Tibial artery (tissue), 4 donors: ENCODE measurements at regions not wholly inside any gene's neighbourhood (a gene's known extent, or its start where the extent isn't known, plus 50 kb on each side); places are given as distances from the start of the nearest gene placed in this dataset.

Experiments used
- DNase-seq, 2 donors: peaks; one replicate each; pipeline ENCODE4 v3.0.0-alpha.2; 2019
- H3K27ac ChIP-seq, 2 donors: fragments of 200-600 bp; sonication (generic) in 1 of 2; 1 replicate in 1 of 2; 2 replicates in 1 of 2; pipeline ENCODE4 v1.5.1; 2018 to 2019; ENCODE audit warnings: mild to moderate bottlenecking in 1 of 2
- H3K27me3 ChIP-seq, 2 donors: fragments of 200-600 bp; sonication (generic) in 1 of 2; one replicate each; pipeline versions ENCODE4 v1.5.1 to v1.6.0; 2016 to 2019
- H3K36me3 ChIP-seq, 3 donors: fragments of 200-600 bp; sonication (generic) in 2 of 3; one replicate each; pipeline ENCODE4 v1.5.1; 2016 to 2019; ENCODE audit warnings: mild to moderate bottlenecking in 2 of 3
- H3K4me1 ChIP-seq, 4 donors: fragments of 200-600 bp; sonication (generic) in 2 of 4; 1 replicate in 3 of 4; 2 replicates in 1 of 4; pipeline ENCODE4 v1.5.1; 2016 to 2019
- H3K4me3 ChIP-seq, 2 donors: fragments of 200-600 bp; sonication (generic) in 1 of 2; 1 replicate in 1 of 2; 2 replicates in 1 of 2; pipeline ENCODE4 v1.5.1; 2018 to 2019; ENCODE audit warnings: mild to moderate bottlenecking in 2 of 2
- H3K9me3 ChIP-seq, 3 donors: fragments of 200-600 bp; sonication (generic) in 1 of 3; one replicate each; pipeline ENCODE4 v1.5.1; 2016 to 2019
- CTCF ChIP-seq, 2 experiments: fragments of 200-600 bp in 1 of 2; fragments of 450-650 bp in 1 of 2; IDR thresholded peaks; one replicate each; pipeline ENCODE4 v1.5.1; 2017 to 2019; ENCODE audit warnings: antibody characterized with exemption in 2 of 2, mild to moderate bottlenecking in 1 of 2, moderate library complexity in 1 of 2
- intact Hi-C: fragments of 100-400 bp; cut with DNase I; formaldehyde crosslinking; loops from one replicate; pipeline ENCODE4 v1.15.0; 2023; ENCODE audit warnings: low total_unique reads

GRCh38 chr11:88414981-88415413 is 77.5 kb upstream of the CTSC start:
- H3K4me1 ChIP-seq = peaks cover 0 to 3% (median 0%) of the 10 kb centered on the region in 4 donors
- H3K36me3 ChIP-seq = no peaks in the 10 kb centered on the region
- H3K27ac ChIP-seq = no peak overlapping the region
- DNase-seq = no peak
- TF ChIP-seq CTCF (IDR thresholded peaks at IDR 0.05) = no peak
- intact Hi-C loops = no loop called here
- no peaks in the 10 kb centered on the region for H3K27me3 ChIP-seq
- no peaks in the 10 kb centered on the region for H3K9me3 ChIP-seq
- no peak overlapping the region for H3K4me3 ChIP-seq

GRCh38 chr11:88414385-88414861 is 76.9 kb upstream of the CTSC start:
- no peaks in the 10 kb centered on the region for H3K9me3 ChIP-seq
- intact Hi-C loops = no loop called here
- H3K4me3 ChIP-seq = no peak overlapping the region
- peak in 1 of 2 donors; percentile 32 for DNase-seq
- no peak overlapping the region for H3K27ac ChIP-seq
- H3K36me3 ChIP-seq = no peaks in the 10 kb centered on the region
- no peaks in the 10 kb centered on the region for H3K27me3 ChIP-seq
- TF ChIP-seq CTCF (IDR thresholded peaks at IDR 0.05) = no peak
- H3K4me1 ChIP-seq = no peaks in the 10 kb centered on the region

- intact Hi-C loops = no loop called here
- no peak for TF ChIP-seq CTCF (IDR thresholded peaks at IDR 0.05)
- H3K4me3 ChIP-seq = no peak overlapping the region
- H3K27me3 ChIP-seq = no peaks in the 10 kb centered on the region
- no peak overlapping the region for H3K27ac ChIP-seq
- H3K36me3 ChIP-seq = no peaks in the 10 kb centered on the region
- no peaks in the 10 kb centered on the region for H3K9me3 ChIP-seq
- H3K4me1 ChIP-seq = no peaks in the 10 kb centered on the region
- DNase-seq = no peak
Measured at GRCh38 chr11:88411265-88411664, 73.7 kb upstream of the CTSC start.

- no peak for TF ChIP-seq CTCF (IDR thresholded peaks at IDR 0.05)
- no peaks in the 10 kb centered on the region for H3K9me3 ChIP-seq
- H3K27ac ChIP-seq = no peak overlapping the region
- no peaks in the 10 kb centered on the region for H3K27me3 ChIP-seq
- DNase-seq = no peak
- H3K36me3 ChIP-seq = no peaks in the 10 kb centered on the region
- intact Hi-C loops = no loop called here
- H3K4me3 ChIP-seq = no peak overlapping the region
- no peaks in the 10 kb centered on the region for H3K4me1 ChIP-seq
Measured at GRCh38 chr11:88410656-88411055, 73.1 kb upstream of the CTSC start.

GRCh38 chr11:88410056-88410455 is 72.5 kb upstream of the CTSC start:
- Histone ChIP-seq H3K36me3 (no peaks in the 10 kb centered on the region), H3K4me1 (no peaks in the 10 kb centered on the region), H3K9me3 (no peaks in the 10 kb centered on the region), H3K27me3 (no peaks in the 10 kb centered on the region), H3K4me3 (no peak overlapping the region), H3K27ac (no peak overlapping the region)
- DNase-seq = no peak
- intact Hi-C loops = no loop called here
- TF ChIP-seq CTCF (IDR thresholded peaks at IDR 0.05) = no peak

GRCh38 chr11:88406876-88407275 is 69.3 kb upstream of the CTSC start:
- no peak for DNase-seq
- Histone ChIP-seq H3K36me3 (no peaks in the 10 kb centered on the region), H3K4me3 (no peak overlapping the region), H3K9me3 (no peaks in the 10 kb centered on the region), H3K27me3 (no peaks in the 10 kb centered on the region), H3K27ac (no peak overlapping the region), H3K4me1 (peaks cover 0 to 15% (median 3%) of the 10 kb centered on the region in 4 donors)
- TF ChIP-seq CTCF (IDR thresholded peaks at IDR 0.05) = no peak
- intact Hi-C loops = no loop called here
